A549 (cell line): ENCODE measurements at regions not wholly inside any gene's neighbourhood (a gene's known extent, or its start where the extent isn't known, plus 50 kb on each side); places are given as distances from the start of the nearest gene placed in this dataset.

Experiments used
- HOXA7 ChIP-seq: fragments of 250-450 bp; sonication (Bioruptor Pico); IDR thresholded peaks from 2 replicates; pipeline ENCODE4 v1.5.0; 2020; ENCODE audit warnings: mild to moderate bottlenecking, moderate library complexity
- MAX ChIP-seq: IDR thresholded peaks from 2 replicates; pipeline ENCODE4 v1.6.1; 2012
- TF ChIP-seq, protein P1 (sequence below): fragments of >200 bp; sonication (Bioruptor Twin); formaldehyde crosslinking; IDR thresholded peaks from 3 replicates; pipeline ENCODE4 v1.5.1; 2016

DNA sequence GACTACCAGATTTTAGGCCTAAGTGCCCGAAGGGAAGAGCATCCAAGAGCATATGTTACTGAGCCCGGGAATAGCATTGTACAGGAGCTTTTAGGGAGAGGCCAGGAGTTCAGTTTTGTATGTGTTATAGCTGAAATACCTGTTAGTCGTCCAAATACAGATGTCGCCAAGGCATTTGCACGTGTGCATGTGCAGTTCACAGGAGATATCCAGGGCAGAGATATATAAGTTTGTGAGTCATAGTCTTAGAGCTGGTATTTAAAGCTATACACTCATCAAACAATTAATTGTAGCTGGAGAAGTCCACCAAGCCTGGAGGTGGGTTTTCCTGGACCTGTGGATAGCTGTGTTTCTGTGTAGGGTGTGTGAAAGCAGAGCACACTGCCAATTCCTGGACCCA is 394.0 kb upstream of the FZD8 start:
- TF ChIP-seq MAX (no peak), HOXA7 (CRISPR knock-in tag) (no peak)
- TF ChIP-seq, protein P1, sequence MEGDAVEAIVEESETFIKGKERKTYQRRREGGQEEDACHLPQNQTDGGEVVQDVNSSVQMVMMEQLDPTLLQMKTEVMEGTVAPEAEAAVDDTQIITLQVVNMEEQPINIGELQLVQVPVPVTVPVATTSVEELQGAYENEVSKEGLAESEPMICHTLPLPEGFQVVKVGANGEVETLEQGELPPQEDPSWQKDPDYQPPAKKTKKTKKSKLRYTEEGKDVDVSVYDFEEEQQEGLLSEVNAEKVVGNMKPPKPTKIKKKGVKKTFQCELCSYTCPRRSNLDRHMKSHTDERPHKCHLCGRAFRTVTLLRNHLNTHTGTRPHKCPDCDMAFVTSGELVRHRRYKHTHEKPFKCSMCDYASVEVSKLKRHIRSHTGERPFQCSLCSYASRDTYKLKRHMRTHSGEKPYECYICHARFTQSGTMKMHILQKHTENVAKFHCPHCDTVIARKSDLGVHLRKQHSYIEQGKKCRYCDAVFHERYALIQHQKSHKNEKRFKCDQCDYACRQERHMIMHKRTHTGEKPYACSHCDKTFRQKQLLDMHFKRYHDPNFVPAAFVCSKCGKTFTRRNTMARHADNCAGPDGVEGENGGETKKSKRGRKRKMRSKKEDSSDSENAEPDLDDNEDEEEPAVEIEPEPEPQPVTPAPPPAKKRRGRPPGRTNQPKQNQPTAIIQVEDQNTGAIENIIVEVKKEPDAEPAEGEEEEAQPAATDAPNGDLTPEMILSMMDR, result no peak
